Midbrain (tissue), 1 donor: ENCODE measurements at regions not wholly inside any gene's neighbourhood (a gene's known extent, or its start where the extent isn't known, plus 50 kb on each side); places are given as distances from the start of the nearest gene placed in this dataset.

ENCODE experiments used
- DNase-seq: peaks from one replicate; lab custom pipeline; 2025; lab: John Stamatoyannopoulos, UW

DNA sequence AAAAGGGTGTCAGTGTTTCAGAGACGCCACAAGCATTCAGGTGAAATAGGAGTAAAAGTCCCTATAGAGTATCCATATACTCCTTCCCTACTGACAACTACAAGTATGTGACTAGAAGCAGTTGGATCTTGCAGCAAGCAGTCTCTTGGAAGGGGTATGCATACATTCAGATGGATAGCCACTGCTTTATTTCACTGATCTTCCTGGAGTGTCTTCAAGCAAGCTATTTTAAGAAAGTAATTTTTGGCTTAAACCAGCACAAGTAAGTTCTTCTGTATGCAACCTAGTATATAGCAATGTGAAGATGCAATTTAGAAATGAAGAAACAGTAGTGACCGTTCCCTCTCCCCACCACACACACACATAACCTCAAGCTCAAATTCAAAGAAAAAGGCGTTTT is 446.8 kb upstream of the CDH18 start:
- no peak for DNase-seq

GRCh38 chr5:20420991-20421595 is 433.1 kb upstream of the CDH18 start:
- DNase-seq = no peak
